Endothelial cell of umbilical vein (primary cell): ENCODE measurements at regions not wholly inside any gene's neighbourhood (a gene's known extent, or its start where the extent isn't known, plus 50 kb on each side); places are given as distances from the start of the nearest gene placed in this dataset.

ENCODE experiments used
- CTCF ChIP-seq, 2 donors: IDR thresholded peaks; 1 replicate in 1 of 2; 2 replicates in 1 of 2; pipeline ENCODE4 v1.5.1; 2011; ENCODE audit warnings: low read length in 2 of 2, mild to moderate bottlenecking in 2 of 2, moderate library complexity in 2 of 2, control low read depth in 1 of 2, inconsistent platforms in 1 of 2, low read depth in 1 of 2; ENCODE audit not compliant: insufficient read depth in 1 of 2; ENCODE audit errors: extremely low read depth in 1 of 2
- EZH2 ChIP-seq: IDR thresholded peaks from 2 replicates; pipeline ENCODE4 v1.6.1; 2012; ENCODE audit warnings: borderline replicate concordance, low read depth, mild to moderate bottlenecking, moderate library complexity, low read length, inconsistent platforms; ENCODE audit not compliant: severe bottlenecking
- GATA2 ChIP-seq: IDR thresholded peaks from 2 replicates; pipeline ENCODE4 v1.7.0; 2011; ENCODE audit warnings: low read depth, mild to moderate bottlenecking, moderate library complexity, mixed read lengths, low read length; ENCODE audit not compliant: insufficient read length, insufficient read depth
- JUN ChIP-seq: IDR thresholded peaks from 2 replicates; pipeline ENCODE4 v1.6.1; 2011; ENCODE audit warnings: borderline replicate concordance, low read depth; ENCODE audit not compliant: insufficient read length, insufficient read depth
- MAX ChIP-seq: IDR thresholded peaks from 2 replicates; pipeline ENCODE4 v1.6.1; 2011; ENCODE audit not compliant: insufficient read depth, insufficient read length
- POLR2A ChIP-seq: IDR thresholded peaks from 2 replicates; pipeline ENCODE4 v1.6.1; 2012; ENCODE audit warnings: low read depth, mild to moderate bottlenecking, control low read depth, low read length
- POLR2AphosphoS5 ChIP-seq: IDR thresholded peaks from 2 replicates; pipeline ENCODE4 v1.6.1; 2012; ENCODE audit warnings: low read depth, mild to moderate bottlenecking, control low read depth, low read length, moderate library complexity; ENCODE audit not compliant: insufficient read depth

- no peak for TF ChIP-seq CTCF (IDR thresholded peaks at IDR 0.05; ENCODE audit: extremely low read depth in 1 of 2, insufficient read depth in 1 of 2, low read depth in 1 of 2, low read length in 2 of 2)
- no peak for TF ChIP-seq MAX
- no peak for TF ChIP-seq POLR2AphosphoS5
- TF ChIP-seq GATA2 = no peak
- TF ChIP-seq EZH2 = no peak
- no peak for TF ChIP-seq POLR2A
- no peak for TF ChIP-seq JUN
Observed at GRCh38 chr5:2892466-2893000, 141.1 kb upstream of the IRX2 start.
